HG03521 (cell line): ENCODE measurements at regions not wholly inside any gene's neighbourhood (a gene's known extent, or its start where the extent isn't known, plus 50 kb on each side); places are given as distances from the start of the nearest gene placed in this dataset.
"Not testable (repeated sequence)": the region's sequence is repeated elsewhere in the genome, so short reads cannot be mapped to it uniquely, and the experiment has no call there.

Experiments used
- ATAC-seq: cut with Tn5 transposase; IDR thresholded peaks from one replicate; pipeline ENCODE4 v1.9.1; 2021; ENCODE audit warnings: mild to moderate bottlenecking, moderate library complexity; ENCODE audit not compliant: unreplicated experiment

DNA sequence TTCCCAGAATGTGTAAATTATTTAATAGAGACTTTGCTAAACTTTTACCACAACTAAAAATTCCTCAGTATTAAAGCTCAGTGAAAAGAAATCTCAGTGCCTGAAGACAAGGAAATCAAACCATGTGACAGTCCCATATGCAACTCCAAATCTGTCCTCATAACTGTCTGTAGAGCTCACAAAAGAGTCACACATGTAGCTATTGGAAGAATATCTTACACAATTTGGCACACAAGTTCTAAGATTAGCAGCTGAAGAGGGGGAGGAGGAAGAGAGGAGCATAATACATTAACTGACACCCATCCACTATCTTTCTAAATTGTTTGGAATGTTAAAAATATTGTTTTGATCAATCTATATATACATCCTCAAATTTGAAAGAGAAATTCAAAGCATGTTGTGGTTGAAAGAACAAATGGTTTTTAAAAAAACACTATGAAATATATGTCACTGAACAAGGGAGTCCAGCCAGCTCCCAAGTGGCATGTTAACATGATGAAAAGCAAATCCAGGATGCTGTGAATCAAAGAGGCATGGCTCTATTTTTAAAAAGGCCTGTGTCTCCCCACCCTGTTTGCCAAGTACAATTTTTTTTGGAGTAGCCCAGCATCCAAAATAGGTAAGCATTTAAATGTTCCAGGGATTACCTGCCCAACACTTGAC is 126.3 kb upstream of the NANOGP8 start:
- ATAC-seq = no peak

DNA sequence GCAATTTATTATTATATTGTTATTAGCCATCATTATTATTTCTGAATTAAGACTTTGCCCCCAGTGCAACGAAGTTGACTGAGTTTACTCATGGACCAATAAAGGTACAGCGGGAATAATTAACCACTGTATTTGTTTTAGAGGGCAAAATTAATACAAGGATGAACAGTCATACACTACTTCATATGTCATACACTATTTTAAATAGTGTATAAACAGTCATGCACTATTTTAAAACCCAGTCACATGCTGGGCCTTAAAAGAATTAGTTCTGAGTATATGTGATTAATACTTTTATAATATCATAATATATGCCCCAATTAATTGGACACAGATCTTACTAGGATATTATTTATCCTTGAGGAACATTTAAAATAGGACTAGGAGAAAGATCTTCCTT is 125.3 kb upstream of the NANOGP8 start:
- ATAC-seq = no peak

- ATAC-seq = no peak
These were observed 124.7 kb upstream of the NANOGP8 start for GRCh38 chr15:35209838-35210237.

DNA sequence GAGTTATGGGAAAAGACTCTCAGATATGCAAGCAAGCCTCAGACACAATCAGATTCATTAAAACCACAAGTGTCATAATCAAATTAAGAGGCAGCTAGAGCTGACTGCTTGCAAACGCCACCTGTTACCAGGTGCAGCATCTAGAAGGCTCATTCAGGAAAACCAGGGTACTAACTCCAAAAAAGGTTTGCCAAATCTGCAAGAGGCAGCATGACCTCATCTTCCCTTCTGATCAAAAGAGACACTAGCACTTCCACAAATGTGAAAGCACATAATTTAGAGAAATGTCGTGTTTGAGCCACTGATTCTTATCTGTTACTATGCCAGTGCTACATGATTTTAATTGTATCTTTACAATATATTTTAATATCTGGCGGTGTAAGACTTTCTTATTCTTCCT is 123.3 kb upstream of the NANOGP8 start:
- ATAC-seq = no peak

- ATAC-seq = no peak
These were observed 121.1 kb upstream of the NANOGP8 start for GRCh38 chr15:35206060-35206675.

DNA sequence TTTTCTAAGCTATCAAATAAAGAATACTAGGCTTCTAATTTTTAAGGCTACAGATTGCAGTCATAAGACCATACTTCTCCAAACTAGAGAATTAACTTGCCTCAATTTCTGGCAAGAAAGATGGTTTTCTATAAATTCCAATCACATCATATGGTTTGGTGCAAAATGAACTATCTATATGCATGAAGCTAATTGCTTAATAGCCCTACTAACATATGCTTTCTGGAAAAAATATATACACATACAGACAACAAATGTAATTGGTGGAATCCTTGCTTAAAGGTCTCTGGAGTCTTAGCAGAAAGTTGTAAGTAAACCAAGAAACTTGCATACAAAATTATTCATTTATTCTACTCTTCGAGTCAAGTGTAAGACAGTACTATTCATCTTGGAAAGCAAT is 113.1 kb upstream of the NANOGP8 start:
- no peak for ATAC-seq

GRCh38 chr15:35197754-35198153 is 112.7 kb upstream of the NANOGP8 start:
- no peak for ATAC-seq

GRCh38 chr15:35197306-35197705 is 112.2 kb upstream of the NANOGP8 start:
- no peak for ATAC-seq

DNA sequence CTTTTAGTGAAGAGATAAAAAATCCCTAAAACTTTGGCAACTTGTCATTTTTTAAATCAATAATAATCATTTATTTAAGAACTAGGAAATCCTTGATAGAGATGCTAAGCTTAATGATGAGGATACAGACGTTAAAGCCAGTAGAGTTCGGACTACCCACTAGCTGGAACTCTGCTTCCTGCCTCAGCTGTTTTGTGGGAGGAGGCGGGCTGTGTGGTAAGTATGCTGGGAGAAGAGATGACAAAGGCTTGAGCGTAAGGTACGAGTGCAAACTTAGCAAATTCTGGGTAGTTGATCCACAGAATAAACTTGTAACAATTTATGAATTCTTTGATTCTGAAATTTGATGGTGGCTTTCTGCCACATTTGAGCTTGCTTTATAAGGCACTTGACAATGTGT is 111.2 kb upstream of the NANOGP8 start:
- no peak for ATAC-seq

GRCh38 chr15:35195649-35196048 is 110.6 kb upstream of the NANOGP8 start:
- ATAC-seq = no peak

- no peak for ATAC-seq
These were observed 109.9 kb upstream of the NANOGP8 start for GRCh38 chr15:35195031-35195430.

- ATAC-seq = no peak
These were observed 109.2 kb upstream of the NANOGP8 start for GRCh38 chr15:35194296-35194695.

GRCh38 chr15:35191783-35192182 is 106.7 kb upstream of the NANOGP8 start:
- no peak for ATAC-seq

GRCh38 chr15:35186346-35186745 is 101.3 kb upstream of the NANOGP8 start:
- ATAC-seq = no peak

DNA sequence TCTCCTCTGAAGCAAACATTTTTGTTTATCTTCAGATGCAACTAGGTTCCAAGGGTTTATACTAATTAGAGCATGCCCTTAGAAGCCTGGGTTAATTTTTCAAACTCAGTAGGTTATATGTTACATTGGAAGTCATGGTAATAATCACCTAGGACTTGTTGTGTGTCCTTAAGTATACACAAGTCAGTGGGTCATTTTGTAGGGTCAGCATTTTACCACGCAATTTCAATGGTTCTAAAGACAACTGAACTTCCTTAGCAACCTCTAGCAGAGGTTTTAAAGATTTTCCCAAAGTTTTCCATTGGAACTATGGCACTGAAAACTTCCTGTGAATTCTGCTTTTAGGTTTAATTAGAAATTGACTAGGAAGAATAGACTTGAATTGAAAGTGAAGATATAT is 99.6 kb upstream of the NANOGP8 start:
- ATAC-seq = no peak

DNA sequence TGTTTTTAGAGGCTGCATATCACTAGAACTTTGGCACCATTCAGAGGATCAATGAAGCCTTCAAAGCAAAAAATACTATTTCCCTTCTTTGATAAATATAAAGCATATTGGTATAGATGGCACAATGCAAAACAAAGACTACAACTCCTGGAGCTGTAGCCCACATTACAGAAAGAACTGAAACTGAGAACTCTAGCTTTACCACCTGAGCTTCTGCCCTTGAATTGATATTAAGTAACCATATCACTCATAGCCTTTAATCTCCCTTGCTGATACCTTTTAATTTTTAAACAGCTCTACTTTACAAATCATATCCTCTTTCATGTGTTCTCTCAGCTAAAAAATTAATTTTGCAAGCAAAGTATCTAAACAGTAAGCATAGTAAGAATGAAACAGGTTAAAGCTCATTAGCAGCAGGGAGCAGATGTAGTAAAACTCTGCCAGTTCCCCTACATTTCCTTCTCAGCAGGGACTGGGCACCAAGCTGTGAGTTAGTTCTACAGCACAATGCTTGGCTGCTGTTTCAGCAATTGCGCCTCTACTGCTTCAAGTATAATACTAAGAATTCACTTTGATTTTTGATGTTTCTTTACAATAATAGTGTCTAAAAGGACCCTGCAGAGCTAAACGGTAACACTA is 97.9 kb upstream of the NANOGP8 start:
- no peak for ATAC-seq

- peak; percentile 69 for ATAC-seq
These were observed 96.4 kb upstream of the NANOGP8 start for GRCh38 chr15:35181538-35181937.

DNA sequence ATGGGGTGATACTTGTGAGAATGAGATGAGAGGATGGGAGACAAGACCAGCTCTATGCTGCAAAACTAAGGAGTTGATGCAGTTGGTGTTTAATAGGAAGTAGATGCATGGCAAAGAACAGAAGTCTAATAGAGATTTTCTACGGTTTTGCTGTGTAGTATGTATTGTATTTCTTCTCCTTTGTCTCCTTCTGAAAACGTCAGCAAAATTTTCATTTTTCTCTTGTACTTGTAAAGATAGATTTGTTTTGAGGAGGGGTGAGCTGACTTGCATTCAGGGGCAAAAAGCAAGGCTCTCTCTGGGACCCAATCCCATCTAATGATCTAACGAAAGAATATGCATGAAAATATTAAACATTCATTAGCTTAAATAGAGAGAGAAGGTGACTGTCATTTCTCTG is 94.6 kb upstream of the NANOGP8 start:
- ATAC-seq = no peak

- ATAC-seq = not testable (repeated sequence)
These were observed 93.1 kb upstream of the NANOGP8 start for GRCh38 chr15:35178186-35178585.

DNA sequence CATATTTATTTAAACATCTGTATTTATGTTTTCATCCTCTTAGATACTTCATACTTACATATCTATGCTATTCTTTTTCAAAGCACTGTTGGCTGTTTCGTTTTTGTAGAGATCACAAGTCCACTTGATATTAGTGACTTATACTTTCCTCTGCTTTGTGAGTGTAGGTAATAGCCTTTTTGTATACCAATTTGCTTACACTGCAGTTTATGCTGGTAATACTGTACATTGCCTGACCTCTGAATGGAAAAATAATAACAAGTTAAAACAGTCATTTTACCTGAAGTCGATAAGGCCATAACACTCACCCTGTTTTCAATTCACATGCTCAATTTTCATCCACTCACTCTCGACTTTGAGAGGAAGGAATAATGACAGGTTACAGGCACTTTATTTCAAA is 89.9 kb upstream of the NANOGP8 start:
- ATAC-seq = no peak

- ATAC-seq = no peak
These were observed 88.5 kb upstream of the NANOGP8 start for GRCh38 chr15:35173444-35174118.

DNA sequence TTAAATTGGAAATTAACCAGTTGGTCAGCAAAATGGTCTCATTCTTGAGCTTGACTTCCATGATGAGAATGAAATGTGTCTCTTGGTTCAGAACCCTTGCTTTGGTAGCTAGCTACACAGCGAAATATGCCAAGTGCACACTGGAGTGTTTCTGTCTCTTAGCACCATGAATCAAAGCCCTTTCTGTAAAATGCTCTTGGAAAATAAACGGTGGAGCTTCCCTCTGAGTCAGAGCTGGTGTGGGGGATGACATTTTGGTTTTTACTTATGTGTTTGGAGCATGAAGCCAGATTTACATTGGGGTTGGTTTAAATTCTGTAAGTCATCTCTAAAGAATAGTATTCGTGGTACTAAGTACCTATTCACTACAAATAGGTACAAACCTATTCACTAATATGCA is 85.1 kb upstream of the NANOGP8 start:
- ATAC-seq = no peak
